ENCODE measurements at regions not wholly inside any gene's neighbourhood (a gene's known extent, or its start where the extent isn't known, plus 50 kb on each side); places are given as distances from the start of the nearest gene placed in this dataset.

DNA sequence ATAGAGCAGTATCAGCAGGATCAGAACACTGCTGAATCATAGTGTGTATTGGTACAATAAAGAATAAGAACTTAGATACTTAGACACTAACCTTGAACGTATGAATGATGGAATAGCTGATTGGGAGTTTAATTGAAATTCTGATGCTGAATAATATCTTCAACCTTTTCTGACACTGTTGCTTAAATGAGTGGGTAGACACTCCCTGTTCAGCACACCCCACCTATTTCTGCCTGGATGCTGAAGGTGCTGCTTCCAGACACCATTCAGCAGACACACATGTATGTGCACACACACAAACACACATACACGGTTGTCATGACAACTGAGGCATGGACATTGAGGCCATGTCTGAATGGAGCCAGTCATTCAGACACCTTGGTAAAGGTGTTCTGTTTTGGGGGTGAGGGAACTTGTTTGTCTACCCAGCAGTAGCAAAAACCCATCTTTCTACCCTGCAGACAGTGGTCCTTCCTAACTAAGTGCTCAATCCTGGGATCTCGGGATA lies 54.3 kb downstream of the TMEM215 start:
- DNase-seq (ENCODE audit: low read depth) = no peak
- no peak overlapping the region for H3K4me3 ChIP-seq (replicated peaks; ENCODE audit: low read depth, low read length)
- TF ChIP-seq, protein P1, sequence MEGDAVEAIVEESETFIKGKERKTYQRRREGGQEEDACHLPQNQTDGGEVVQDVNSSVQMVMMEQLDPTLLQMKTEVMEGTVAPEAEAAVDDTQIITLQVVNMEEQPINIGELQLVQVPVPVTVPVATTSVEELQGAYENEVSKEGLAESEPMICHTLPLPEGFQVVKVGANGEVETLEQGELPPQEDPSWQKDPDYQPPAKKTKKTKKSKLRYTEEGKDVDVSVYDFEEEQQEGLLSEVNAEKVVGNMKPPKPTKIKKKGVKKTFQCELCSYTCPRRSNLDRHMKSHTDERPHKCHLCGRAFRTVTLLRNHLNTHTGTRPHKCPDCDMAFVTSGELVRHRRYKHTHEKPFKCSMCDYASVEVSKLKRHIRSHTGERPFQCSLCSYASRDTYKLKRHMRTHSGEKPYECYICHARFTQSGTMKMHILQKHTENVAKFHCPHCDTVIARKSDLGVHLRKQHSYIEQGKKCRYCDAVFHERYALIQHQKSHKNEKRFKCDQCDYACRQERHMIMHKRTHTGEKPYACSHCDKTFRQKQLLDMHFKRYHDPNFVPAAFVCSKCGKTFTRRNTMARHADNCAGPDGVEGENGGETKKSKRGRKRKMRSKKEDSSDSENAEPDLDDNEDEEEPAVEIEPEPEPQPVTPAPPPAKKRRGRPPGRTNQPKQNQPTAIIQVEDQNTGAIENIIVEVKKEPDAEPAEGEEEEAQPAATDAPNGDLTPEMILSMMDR (IDR thresholded peaks at IDR 0.05; ENCODE audit: low read length, missing control alignments) = no peak

DNA sequence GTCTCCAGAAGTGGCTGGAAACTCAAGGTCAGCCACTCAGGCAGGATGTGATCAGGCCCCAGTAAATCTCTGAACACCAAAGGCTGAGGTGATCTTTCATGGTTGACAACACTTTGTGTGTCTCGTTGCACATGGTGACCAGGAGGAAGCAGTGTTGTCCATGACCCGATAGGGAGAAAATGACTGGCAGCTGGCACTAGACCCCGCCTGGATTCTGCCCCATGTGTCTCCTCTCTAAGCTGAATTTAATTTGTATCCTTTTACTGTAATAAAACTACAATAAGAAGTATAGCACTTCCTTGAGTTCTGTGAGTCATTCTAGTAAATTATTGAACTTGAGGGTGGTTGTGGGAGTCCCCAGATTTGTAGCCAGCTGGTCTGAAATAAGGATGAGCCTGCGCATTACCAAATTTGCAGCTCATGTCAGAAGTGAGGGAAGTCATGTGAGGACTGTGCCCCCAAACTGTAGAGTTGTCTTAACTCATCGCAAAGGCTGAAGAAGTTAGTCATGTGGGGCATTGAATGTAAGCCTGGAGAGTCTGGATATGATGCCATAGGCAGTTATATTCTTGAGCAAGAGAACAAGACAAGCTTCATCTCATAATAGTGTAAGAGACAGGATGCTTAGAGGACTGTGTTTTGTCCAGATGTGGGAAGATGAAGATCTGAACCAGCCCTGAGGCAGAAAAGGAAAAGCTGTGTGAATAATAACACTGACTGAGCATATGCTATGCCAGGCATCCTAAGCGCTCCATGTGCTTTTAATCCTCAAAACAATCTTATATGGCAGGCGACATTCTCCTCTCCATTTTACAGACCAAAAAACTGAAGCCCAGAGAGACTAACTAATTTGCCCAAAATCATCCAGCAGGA lies 55.9 kb downstream of the TMEM215 start:
- TF ChIP-seq, protein P1 (IDR thresholded peaks at IDR 0.05; ENCODE audit: low read length, missing control alignments) = no peak
- DNase-seq (ENCODE audit: low read depth) = no peak
- H3K4me3 ChIP-seq (replicated peaks; ENCODE audit: low read depth, low read length) = no peak overlapping the region

DNA sequence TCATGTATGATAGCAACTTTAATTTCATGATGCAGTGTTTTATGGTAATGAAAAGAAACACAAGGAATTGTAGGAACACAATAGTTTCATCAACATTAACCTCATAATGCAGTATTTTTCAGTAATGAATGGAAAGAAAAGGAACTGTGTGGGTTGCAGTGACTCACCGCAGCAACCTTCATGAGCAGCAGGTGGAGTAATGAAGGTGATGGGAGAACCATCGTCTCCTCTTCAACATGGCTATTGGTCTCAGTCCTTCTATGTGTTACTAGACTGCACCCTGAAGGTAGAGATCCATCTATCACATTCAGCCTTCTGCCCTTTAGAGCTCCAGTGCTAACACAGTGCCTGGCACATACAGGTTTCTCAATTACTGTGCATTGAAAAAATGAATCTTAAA lies 58.0 kb downstream of the TMEM215 start:
- no peak overlapping the region for H3K4me3 ChIP-seq (replicated peaks; ENCODE audit: low read depth, low read length)
- TF ChIP-seq, protein P1 (IDR thresholded peaks at IDR 0.05; ENCODE audit: low read length, missing control alignments) = no peak
- no peak for DNase-seq (ENCODE audit: low read depth)

DNA sequence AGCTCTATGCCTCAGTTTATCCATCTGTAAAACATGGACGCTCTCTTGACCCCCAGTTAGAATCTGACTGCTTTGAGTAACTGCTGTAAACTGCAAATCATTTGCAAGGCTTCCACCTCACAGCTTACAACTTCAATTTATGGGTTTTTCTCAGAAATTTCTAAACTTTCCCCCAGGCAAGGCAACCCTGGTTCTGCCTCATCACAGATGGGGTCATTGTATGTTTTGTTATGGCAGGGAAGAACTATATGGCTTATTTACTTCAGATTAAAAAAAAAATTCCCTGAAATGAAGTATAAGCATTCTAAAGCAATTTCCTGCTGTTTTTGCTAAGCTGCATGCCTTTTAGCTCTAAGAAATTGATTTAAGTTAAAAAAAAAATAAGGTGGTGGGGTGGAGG lies 60.0 kb downstream of the TMEM215 start:
- H3K4me3 ChIP-seq (replicated peaks; ENCODE audit: low read depth, low read length) = no peak overlapping the region
- TF ChIP-seq, protein P1 (IDR thresholded peaks at IDR 0.05; ENCODE audit: low read length, missing control alignments) = no peak
- DNase-seq (ENCODE audit: low read depth) = no peak

DNA sequence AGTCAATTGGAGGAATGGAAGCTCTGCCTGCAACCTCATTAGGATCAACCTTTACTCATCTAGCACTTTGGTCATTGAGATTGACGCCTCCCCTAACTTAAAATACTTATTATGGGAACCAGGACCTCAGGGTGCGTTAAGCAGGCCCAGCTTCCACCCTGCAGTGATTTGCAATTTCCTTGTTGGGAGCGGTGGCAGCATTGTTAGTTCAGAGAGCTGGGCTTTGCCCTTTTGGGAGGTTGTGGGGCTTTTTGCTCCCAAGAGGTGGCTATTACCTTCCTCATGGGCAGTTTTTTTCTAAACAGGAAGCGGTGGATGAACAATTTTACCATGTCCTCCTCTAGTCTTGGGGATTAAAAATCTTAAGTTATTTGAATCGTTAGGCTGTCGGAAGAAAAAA lies 60.9 kb downstream of the TMEM215 start:
- TF ChIP-seq, protein P1 (IDR thresholded peaks at IDR 0.05; ENCODE audit: low read length, missing control alignments) = no peak
- no peak for DNase-seq (ENCODE audit: low read depth)
- no peak overlapping the region for H3K4me3 ChIP-seq (replicated peaks; ENCODE audit: low read depth, low read length)

DNA sequence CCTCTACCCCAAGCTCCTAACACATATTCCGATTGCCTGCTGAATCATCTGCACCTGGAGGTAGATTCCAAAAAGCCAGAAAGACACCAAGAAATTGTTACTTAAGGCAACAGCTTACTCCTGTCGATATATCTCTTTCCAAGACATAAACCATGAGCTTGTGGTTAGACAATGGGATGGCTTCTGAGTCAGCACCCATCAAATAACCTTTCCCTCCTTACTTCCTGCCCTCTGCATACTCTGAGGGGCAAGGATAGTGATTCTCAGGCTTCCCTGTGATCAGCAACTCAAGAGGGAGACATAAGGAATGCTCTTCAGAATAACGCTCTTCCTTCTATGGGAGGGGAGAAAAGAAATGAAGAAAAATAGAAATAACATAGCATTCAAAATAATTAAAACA lies 70.9 kb downstream of the TMEM215 start:
- H3K4me3 ChIP-seq (replicated peaks; ENCODE audit: low read depth, low read length) = no peak overlapping the region
- peak; percentile 1 for DNase-seq (ENCODE audit: low read depth)
- TF ChIP-seq, protein P1 (IDR thresholded peaks at IDR 0.05; ENCODE audit: low read length, missing control alignments) = no peak

Measured in fibroblast of pulmonary artery (primary cell).